ENCODE measurements at regions not wholly inside any gene's neighbourhood (a gene's known extent, or its start where the extent isn't known, plus 50 kb on each side); places are given as distances from the start of the nearest gene placed in this dataset.

DNA sequence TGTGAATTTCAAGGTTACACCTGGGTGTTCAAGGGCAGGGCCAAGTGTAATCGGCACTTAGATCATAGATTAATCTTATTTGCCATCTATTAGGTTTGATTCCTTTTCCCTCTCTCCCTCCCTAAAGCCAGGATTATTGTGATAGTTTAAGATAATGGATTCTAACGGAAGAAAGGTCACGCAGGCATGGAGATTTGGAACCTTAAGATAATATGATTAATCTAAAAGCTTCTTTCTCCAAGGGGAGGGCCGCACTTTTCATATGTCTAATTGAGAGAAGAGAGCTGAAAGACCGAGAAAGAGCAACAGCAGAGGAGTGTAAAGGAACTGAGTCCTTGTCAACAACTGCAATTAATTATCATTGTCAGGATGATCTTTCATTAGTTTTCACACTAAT, 858.8 kb upstream of the NR2F2 start (continued):
- TF ChIP-seq, protein P1, sequence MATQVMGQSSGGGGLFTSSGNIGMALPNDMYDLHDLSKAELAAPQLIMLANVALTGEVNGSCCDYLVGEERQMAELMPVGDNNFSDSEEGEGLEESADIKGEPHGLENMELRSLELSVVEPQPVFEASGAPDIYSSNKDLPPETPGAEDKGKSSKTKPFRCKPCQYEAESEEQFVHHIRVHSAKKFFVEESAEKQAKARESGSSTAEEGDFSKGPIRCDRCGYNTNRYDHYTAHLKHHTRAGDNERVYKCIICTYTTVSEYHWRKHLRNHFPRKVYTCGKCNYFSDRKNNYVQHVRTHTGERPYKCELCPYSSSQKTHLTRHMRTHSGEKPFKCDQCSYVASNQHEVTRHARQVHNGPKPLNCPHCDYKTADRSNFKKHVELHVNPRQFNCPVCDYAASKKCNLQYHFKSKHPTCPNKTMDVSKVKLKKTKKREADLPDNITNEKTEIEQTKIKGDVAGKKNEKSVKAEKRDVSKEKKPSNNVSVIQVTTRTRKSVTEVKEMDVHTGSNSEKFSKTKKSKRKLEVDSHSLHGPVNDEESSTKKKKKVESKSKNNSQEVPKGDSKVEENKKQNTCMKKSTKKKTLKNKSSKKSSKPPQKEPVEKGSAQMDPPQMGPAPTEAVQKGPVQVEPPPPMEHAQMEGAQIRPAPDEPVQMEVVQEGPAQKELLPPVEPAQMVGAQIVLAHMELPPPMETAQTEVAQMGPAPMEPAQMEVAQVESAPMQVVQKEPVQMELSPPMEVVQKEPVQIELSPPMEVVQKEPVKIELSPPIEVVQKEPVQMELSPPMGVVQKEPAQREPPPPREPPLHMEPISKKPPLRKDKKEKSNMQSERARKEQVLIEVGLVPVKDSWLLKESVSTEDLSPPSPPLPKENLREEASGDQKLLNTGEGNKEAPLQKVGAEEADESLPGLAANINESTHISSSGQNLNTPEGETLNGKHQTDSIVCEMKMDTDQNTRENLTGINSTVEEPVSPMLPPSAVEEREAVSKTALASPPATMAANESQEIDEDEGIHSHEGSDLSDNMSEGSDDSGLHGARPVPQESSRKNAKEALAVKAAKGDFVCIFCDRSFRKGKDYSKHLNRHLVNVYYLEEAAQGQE (IDR thresholded peaks at IDR 0.05; ENCODE audit: low read depth, low read length) = no peak
- TF ChIP-seq RAD21 (IDR thresholded peaks at IDR 0.05; ENCODE audit: low read length) = no peak

DNA sequence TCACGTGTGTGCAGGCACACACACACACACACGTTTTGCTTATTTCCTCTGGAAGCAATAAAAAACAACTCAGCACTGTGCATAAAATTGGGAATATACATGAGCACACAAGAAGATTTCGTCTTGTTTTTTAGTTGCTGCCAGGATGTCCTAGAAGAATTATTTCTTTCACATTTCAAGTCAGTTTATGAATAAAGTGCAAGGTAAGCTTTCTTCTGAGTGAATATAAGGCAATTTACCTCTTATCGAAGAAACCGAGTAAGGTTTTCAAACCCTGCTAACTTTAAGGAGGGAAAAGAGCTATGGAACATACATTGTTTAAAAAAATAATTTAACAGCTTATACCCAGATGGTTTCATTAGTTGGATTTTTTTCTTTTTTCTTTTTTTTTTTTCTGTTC, 855.4 kb upstream of the NR2F2 start:
- DNase-seq = no peak
- WGBS (ENCODE audit: low lambda C conversion rate) = 7% methylated on average over 5 of the region's 5 CpGs
- H3K36me3 ChIP-seq (replicated peaks in 1 of 2; ENCODE audit: control insufficient read depth in 1 of 2, insufficient read depth in 2 of 2, low read length in 1 of 2) = no peaks in the 10 kb centered on the region
- no peak for TF ChIP-seq TCF12 (IDR thresholded peaks at IDR 0.05)
- no peak for TF ChIP-seq GATA2 (CRISPR knock-in tag; IDR thresholded peaks at IDR 0.05)
- TF ChIP-seq FOXM1 (IDR thresholded peaks at IDR 0.05; ENCODE audit: low read depth) = no peak
- no peak for TF ChIP-seq NRF1 (IDR thresholded peaks at IDR 0.05; ENCODE audit: low read depth, low read length)
- no peak for TF ChIP-seq MXI1 (IDR thresholded peaks at IDR 0.05; ENCODE audit: low read depth, low read length)
- no peak for TF ChIP-seq NFIC (IDR thresholded peaks at IDR 0.05; ENCODE audit: borderline replicate concordance)
- TF ChIP-seq, protein P1 (IDR thresholded peaks at IDR 0.05; ENCODE audit: low read depth, low read length) = no peak
- no peak for TF ChIP-seq TAF1 (IDR thresholded peaks at IDR 0.05; ENCODE audit: borderline replicate concordance, low read depth, low read length)
- TF ChIP-seq YY1 (IDR thresholded peaks at IDR 0.05; ENCODE audit: low read depth) = no peak
- no peak for TF ChIP-seq MEF2A (IDR thresholded peaks at IDR 0.05; ENCODE audit: borderline replicate concordance, low read depth)
- TF ChIP-seq POLR2AphosphoS5 (IDR thresholded peaks at IDR 0.05; ENCODE audit: low read depth, low read length) = no peak
- no peak for TF ChIP-seq CHD2 (IDR thresholded peaks at IDR 0.05; ENCODE audit: low read length, partially characterized antibody)
- no peak for TF ChIP-seq TEAD4 (IDR thresholded peaks at IDR 0.05; ENCODE audit: borderline replicate concordance, insufficient read depth)
- TF ChIP-seq, protein P2, sequence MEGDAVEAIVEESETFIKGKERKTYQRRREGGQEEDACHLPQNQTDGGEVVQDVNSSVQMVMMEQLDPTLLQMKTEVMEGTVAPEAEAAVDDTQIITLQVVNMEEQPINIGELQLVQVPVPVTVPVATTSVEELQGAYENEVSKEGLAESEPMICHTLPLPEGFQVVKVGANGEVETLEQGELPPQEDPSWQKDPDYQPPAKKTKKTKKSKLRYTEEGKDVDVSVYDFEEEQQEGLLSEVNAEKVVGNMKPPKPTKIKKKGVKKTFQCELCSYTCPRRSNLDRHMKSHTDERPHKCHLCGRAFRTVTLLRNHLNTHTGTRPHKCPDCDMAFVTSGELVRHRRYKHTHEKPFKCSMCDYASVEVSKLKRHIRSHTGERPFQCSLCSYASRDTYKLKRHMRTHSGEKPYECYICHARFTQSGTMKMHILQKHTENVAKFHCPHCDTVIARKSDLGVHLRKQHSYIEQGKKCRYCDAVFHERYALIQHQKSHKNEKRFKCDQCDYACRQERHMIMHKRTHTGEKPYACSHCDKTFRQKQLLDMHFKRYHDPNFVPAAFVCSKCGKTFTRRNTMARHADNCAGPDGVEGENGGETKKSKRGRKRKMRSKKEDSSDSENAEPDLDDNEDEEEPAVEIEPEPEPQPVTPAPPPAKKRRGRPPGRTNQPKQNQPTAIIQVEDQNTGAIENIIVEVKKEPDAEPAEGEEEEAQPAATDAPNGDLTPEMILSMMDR (IDR thresholded peaks at IDR 0.05) = no peak
- TF ChIP-seq, protein P3, sequence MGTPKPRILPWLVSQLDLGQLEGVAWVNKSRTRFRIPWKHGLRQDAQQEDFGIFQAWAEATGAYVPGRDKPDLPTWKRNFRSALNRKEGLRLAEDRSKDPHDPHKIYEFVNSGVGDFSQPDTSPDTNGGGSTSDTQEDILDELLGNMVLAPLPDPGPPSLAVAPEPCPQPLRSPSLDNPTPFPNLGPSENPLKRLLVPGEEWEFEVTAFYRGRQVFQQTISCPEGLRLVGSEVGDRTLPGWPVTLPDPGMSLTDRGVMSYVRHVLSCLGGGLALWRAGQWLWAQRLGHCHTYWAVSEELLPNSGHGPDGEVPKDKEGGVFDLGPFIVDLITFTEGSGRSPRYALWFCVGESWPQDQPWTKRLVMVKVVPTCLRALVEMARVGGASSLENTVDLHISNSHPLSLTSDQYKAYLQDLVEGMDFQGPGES (IDR thresholded peaks at IDR 0.05; ENCODE audit: low read depth, low read length) = no peak
- TF ChIP-seq, protein P4, sequence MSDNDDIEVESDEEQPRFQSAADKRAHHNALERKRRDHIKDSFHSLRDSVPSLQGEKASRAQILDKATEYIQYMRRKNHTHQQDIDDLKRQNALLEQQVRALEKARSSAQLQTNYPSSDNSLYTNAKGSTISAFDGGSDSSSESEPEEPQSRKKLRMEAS (IDR thresholded peaks at IDR 0.05; ENCODE audit: low read depth) = no peak
- TF ChIP-seq EZH2phosphoT487 (IDR thresholded peaks at IDR 0.05; ENCODE audit: borderline replicate concordance, low read depth) = no peak
- no peak for TF ChIP-seq RXRA (IDR thresholded peaks at IDR 0.05; ENCODE audit: borderline replicate concordance, low read depth)
- TF ChIP-seq, protein P5, sequence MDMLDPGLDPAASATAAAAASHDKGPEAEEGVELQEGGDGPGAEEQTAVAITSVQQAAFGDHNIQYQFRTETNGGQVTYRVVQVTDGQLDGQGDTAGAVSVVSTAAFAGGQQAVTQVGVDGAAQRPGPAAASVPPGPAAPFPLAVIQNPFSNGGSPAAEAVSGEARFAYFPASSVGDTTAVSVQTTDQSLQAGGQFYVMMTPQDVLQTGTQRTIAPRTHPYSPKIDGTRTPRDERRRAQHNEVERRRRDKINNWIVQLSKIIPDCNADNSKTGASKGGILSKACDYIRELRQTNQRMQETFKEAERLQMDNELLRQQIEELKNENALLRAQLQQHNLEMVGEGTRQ (IDR thresholded peaks at IDR 0.05; ENCODE audit: borderline replicate concordance, low read depth, low read length) = no peak
- H3K9ac ChIP-seq = no peak overlapping the region
- no peak overlapping the region for H3K4me3 ChIP-seq (ENCODE audit: low read depth in 2 of 2, low read length in 1 of 2)
- no peaks in the 10 kb centered on the region for H3F3A ChIP-seq (replicated peaks; ENCODE audit: insufficient read depth)
- POLR2A ChIA-PET = no interaction called here
- no peaks in the 10 kb centered on the region for H3K9me3 ChIP-seq
- H2AFZ ChIP-seq (ENCODE audit: low read depth) = no peak overlapping the region
- no peaks in the 10 kb centered on the region for H4K20me1 ChIP-seq (ENCODE audit: insufficient read depth)
- no peak overlapping the region for H3K4me2 ChIP-seq
- CTCF ChIA-PET = no interaction called here
- H3K79me2 ChIP-seq (ENCODE audit: insufficient read depth) = no peaks in the 10 kb centered on the region
- peaks cover 4% of the 10 kb centered on the region; the same call in 1 of the 2 replicates for H3K27me3 ChIP-seq (ENCODE audit: insufficient read depth)
- no peak overlapping the region for H3K27ac ChIP-seq (ENCODE audit: low read depth in 2 of 2, low read length in 1 of 2)
- no peaks in the 10 kb centered on the region for H3K4me1 ChIP-seq (ENCODE audit: control insufficient read depth in 1 of 2, insufficient read depth in 2 of 2, low read depth in 1 of 2, low read length in 1 of 2)
- no peaks in the 10 kb centered on the region; the same call in 1 of the 2 replicates for H3K9me2 ChIP-seq
